B cell (primary cell): ENCODE measurements at regions not wholly inside any gene's neighbourhood (a gene's known extent, or its start where the extent isn't known, plus 50 kb on each side); places are given as distances from the start of the nearest gene placed in this dataset.

Source experiments
- EZH2 ChIP-seq: IDR thresholded peaks from 2 replicates; pipeline ENCODE4 v1.6.1; 2012; ENCODE audit warnings: borderline replicate concordance, low read depth, mild to moderate bottlenecking, moderate library complexity, low read length; ENCODE audit not compliant: insufficient read depth, poor library complexity, severe bottlenecking
- TF ChIP-seq, protein P1 (sequence below): fragments of 200-600 bp; IDR thresholded peaks from one replicate; pipeline ENCODE4 v1.8.0; 2022; ENCODE audit warnings: antibody characterized with exemption, mild to moderate bottlenecking

DNA sequence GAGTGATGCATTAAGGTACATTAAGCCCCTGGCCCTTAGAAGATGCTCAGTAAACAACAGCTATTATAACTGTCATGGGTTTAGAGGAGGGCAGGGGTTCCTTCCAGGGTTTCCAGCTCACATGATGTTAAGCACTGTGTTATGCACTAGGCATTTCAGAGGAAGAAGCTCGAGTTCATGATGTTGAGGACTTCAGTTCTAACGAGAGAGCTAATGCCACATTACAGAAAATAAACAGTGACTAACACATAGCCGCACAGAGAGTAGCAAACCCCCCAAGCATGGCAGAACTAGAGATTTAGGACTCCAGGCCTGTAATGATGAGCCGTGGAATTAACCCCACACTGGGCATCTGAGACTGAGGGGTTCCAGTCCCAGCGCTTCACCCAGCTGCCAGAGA lies 105.2 kb downstream of the UNC5CL start:
- TF ChIP-seq EZH2, result no peak
- TF ChIP-seq, protein P1, sequence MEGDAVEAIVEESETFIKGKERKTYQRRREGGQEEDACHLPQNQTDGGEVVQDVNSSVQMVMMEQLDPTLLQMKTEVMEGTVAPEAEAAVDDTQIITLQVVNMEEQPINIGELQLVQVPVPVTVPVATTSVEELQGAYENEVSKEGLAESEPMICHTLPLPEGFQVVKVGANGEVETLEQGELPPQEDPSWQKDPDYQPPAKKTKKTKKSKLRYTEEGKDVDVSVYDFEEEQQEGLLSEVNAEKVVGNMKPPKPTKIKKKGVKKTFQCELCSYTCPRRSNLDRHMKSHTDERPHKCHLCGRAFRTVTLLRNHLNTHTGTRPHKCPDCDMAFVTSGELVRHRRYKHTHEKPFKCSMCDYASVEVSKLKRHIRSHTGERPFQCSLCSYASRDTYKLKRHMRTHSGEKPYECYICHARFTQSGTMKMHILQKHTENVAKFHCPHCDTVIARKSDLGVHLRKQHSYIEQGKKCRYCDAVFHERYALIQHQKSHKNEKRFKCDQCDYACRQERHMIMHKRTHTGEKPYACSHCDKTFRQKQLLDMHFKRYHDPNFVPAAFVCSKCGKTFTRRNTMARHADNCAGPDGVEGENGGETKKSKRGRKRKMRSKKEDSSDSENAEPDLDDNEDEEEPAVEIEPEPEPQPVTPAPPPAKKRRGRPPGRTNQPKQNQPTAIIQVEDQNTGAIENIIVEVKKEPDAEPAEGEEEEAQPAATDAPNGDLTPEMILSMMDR, result no peak
